ENCODE measurements at regions not wholly inside any gene's neighbourhood (a gene's known extent, or its start where the extent isn't known, plus 50 kb on each side); places are given as distances from the start of the nearest gene placed in this dataset.
"Not testable (repeated sequence)": the region's sequence is repeated elsewhere in the genome, so short reads cannot be mapped to it uniquely, and the experiment has no call there.

- H3K27ac Mint-ChIP-seq: no peak overlapping the region
- H3K27me3 Mint-ChIP-seq: no peaks in the 10 kb centered on the region
- no peaks in the 10 kb centered on the region for H3K4me1 Mint-ChIP-seq
- no peaks in the 10 kb centered on the region for H3K9me3 Mint-ChIP-seq
- ATAC-seq: no peak
- no peak for DNase-seq
- H3K4me3 Mint-ChIP-seq: no peak overlapping the region
- no peaks in the 10 kb centered on the region for H3K36me3 Mint-ChIP-seq (ENCODE audit: low read depth)
These were observed 55.4 kb downstream of the CTSL start for GRCh38 chr9:87781331-87781730.

GRCh38 chr9:87783180-87783579 is 57.3 kb downstream of the CTSL start:
- ATAC-seq (no peak), DNase-seq (no peak)
- Mint-ChIP-seq H3K9me3 (no peaks in the 10 kb centered on the region), H3K4me1 (no peaks in the 10 kb centered on the region), H3K36me3 (ENCODE audit: low read depth) (no peaks in the 10 kb centered on the region), H3K27me3 (peaks cover 2% of the 10 kb centered on the region), H3K27ac (no peak overlapping the region), H3K4me3 (no peak overlapping the region)

GRCh38 chr9:87785315-87785970 is 59.5 kb downstream of the CTSL start:
- DNase-seq, H3K9me3 Mint-ChIP-seq: not testable (repeated sequence)

GRCh38 chr9:87786423-87786822 is 60.5 kb downstream of the CTSL start:
- Mint-ChIP-seq H3K27me3 (peaks cover 4% of the 10 kb centered on the region), H3K27ac (no peak overlapping the region), H3K4me3 (no peak overlapping the region), H3K4me1 (no peaks in the 10 kb centered on the region), H3K36me3 (ENCODE audit: low read depth) (no peaks in the 10 kb centered on the region), H3K9me3 (no peaks in the 10 kb centered on the region)
- no peak for ATAC-seq
- DNase-seq: no peak

More at GRCh38 chr9:87785315-87785970, 59.5 kb downstream of the CTSL start:
- not testable (repeated sequence) for H3K4me3 Mint-ChIP-seq; H3K27ac Mint-ChIP-seq; H3K27me3 Mint-ChIP-seq; ATAC-seq; H3K36me3 Mint-ChIP-seq (ENCODE audit: low read depth); H3K4me1 Mint-ChIP-seq

GRCh38 chr9:87786876-87787275 is 61.0 kb downstream of the CTSL start:
- Mint-ChIP-seq H3K4me1 (no peaks in the 10 kb centered on the region), H3K27ac (no peak overlapping the region), H3K27me3 (peaks cover 4% of the 10 kb centered on the region), H3K36me3 (ENCODE audit: low read depth) (no peaks in the 10 kb centered on the region), H3K9me3 (no peaks in the 10 kb centered on the region), H3K4me3 (no peak overlapping the region)
- ATAC-seq (no peak), DNase-seq (no peak)

GRCh38 chr9:87787735-87788134 is 61.8 kb downstream of the CTSL start:
- no peak overlapping the region for H3K4me3 Mint-ChIP-seq
- H3K9me3 Mint-ChIP-seq: no peaks in the 10 kb centered on the region
- H3K36me3 Mint-ChIP-seq (ENCODE audit: low read depth): no peaks in the 10 kb centered on the region
- H3K27ac Mint-ChIP-seq: no peak overlapping the region
- peaks cover 2% of the 10 kb centered on the region for H3K4me1 Mint-ChIP-seq
- DNase-seq (no peak), ATAC-seq (no peak)
- peaks cover 5% of the 10 kb centered on the region for H3K27me3 Mint-ChIP-seq

- Mint-ChIP-seq H3K4me1 (peaks cover 20% of the 10 kb centered on the region), H3K4me3 (no peak overlapping the region), H3K27ac (peak overlapping the region; percentile 64), H3K36me3 (ENCODE audit: low read depth) (no peaks in the 10 kb centered on the region), H3K27me3 (peaks cover 8% of the 10 kb centered on the region), H3K9me3 (no peaks in the 10 kb centered on the region)
- peak; percentile 43 for DNase-seq
- peak; percentile 91 for ATAC-seq
These were observed 66.9 kb downstream of the CTSL start for GRCh38 chr9:87792831-87793288.

- no peak for DNase-seq
- Mint-ChIP-seq H3K27ac (peak overlapping the region; percentile 64), H3K9me3 (no peaks in the 10 kb centered on the region), H3K36me3 (ENCODE audit: low read depth) (no peaks in the 10 kb centered on the region), H3K27me3 (peaks cover 8% of the 10 kb centered on the region), H3K4me1 (peaks cover 20% of the 10 kb centered on the region), H3K4me3 (no peak overlapping the region)
- ATAC-seq: peak; percentile 29
These were observed 67.4 kb downstream of the CTSL start for GRCh38 chr9:87793292-87793691.

- peaks cover 20% of the 10 kb centered on the region for H3K4me1 Mint-ChIP-seq
- no peaks in the 10 kb centered on the region for H3K9me3 Mint-ChIP-seq
- ATAC-seq (no peak), DNase-seq (no peak)
- H3K4me3 Mint-ChIP-seq: no peak overlapping the region
- no peak overlapping the region for H3K27ac Mint-ChIP-seq
- H3K36me3 Mint-ChIP-seq (ENCODE audit: low read depth): no peaks in the 10 kb centered on the region
- peaks cover 8% of the 10 kb centered on the region for H3K27me3 Mint-ChIP-seq
These were observed 69.3 kb downstream of the CTSL start for GRCh38 chr9:87795178-87795577.

- H3K36me3 Mint-ChIP-seq (ENCODE audit: low read depth): no peaks in the 10 kb centered on the region
- H3K27me3 Mint-ChIP-seq: peaks cover 6% of the 10 kb centered on the region
- no peak for DNase-seq
- no peak for ATAC-seq
- H3K27ac Mint-ChIP-seq: no peak overlapping the region
- peaks cover 20% of the 10 kb centered on the region for H3K4me1 Mint-ChIP-seq
- H3K4me3 Mint-ChIP-seq: no peak overlapping the region
- H3K9me3 Mint-ChIP-seq: no peaks in the 10 kb centered on the region
These were observed 70.3 kb downstream of the CTSL start for GRCh38 chr9:87796196-87796595.

- no peaks in the 10 kb centered on the region for H3K36me3 Mint-ChIP-seq (ENCODE audit: low read depth)
- no peaks in the 10 kb centered on the region for H3K9me3 Mint-ChIP-seq
- DNase-seq (no peak), ATAC-seq (peak; percentile 40)
- H3K4me3 Mint-ChIP-seq: no peak overlapping the region
- no peak overlapping the region for H3K27ac Mint-ChIP-seq
- peaks cover 12% of the 10 kb centered on the region for H3K4me1 Mint-ChIP-seq
- H3K27me3 Mint-ChIP-seq: peaks cover 3% of the 10 kb centered on the region
These were observed 72.4 kb downstream of the CTSL start for GRCh38 chr9:87798261-87798833.

GRCh38 chr9:87799503-87799902 is 73.6 kb downstream of the CTSL start:
- no peak overlapping the region for H3K4me3 Mint-ChIP-seq
- DNase-seq (no peak), ATAC-seq (no peak)
- no peaks in the 10 kb centered on the region for H3K9me3 Mint-ChIP-seq
- H3K27ac Mint-ChIP-seq: no peak overlapping the region
- peaks cover 3% of the 10 kb centered on the region for H3K4me1 Mint-ChIP-seq
- H3K36me3 Mint-ChIP-seq (ENCODE audit: low read depth): no peaks in the 10 kb centered on the region
- peaks cover 7% of the 10 kb centered on the region for H3K27me3 Mint-ChIP-seq

- ATAC-seq (no peak), DNase-seq (no peak)
- Mint-ChIP-seq H3K4me1 (peaks cover 2% of the 10 kb centered on the region), H3K27me3 (peaks cover 8% of the 10 kb centered on the region), H3K4me3 (no peak overlapping the region), H3K9me3 (no peaks in the 10 kb centered on the region), H3K36me3 (ENCODE audit: low read depth) (no peaks in the 10 kb centered on the region), H3K27ac (no peak overlapping the region)
These were observed 74.5 kb downstream of the CTSL start for GRCh38 chr9:87800456-87800855.

- H3K27ac Mint-ChIP-seq: no peak overlapping the region
- no peak overlapping the region for H3K4me3 Mint-ChIP-seq
- peaks cover 10% of the 10 kb centered on the region for H3K27me3 Mint-ChIP-seq
- H3K4me1 Mint-ChIP-seq: no peaks in the 10 kb centered on the region
- DNase-seq: no peak
- no peak for ATAC-seq
- no peaks in the 10 kb centered on the region for H3K36me3 Mint-ChIP-seq (ENCODE audit: low read depth)
- H3K9me3 Mint-ChIP-seq: no peaks in the 10 kb centered on the region
These were observed 75.1 kb downstream of the CTSL start for GRCh38 chr9:87801013-87801412.

- Mint-ChIP-seq H3K27me3 (peaks cover 13% of the 10 kb centered on the region), H3K4me1 (no peaks in the 10 kb centered on the region), H3K4me3 (no peak overlapping the region), H3K27ac (no peak overlapping the region), H3K36me3 (ENCODE audit: low read depth) (no peaks in the 10 kb centered on the region), H3K9me3 (no peaks in the 10 kb centered on the region)
- ATAC-seq (no peak), DNase-seq (no peak)
These were observed 77.2 kb downstream of the CTSL start for GRCh38 chr9:87803166-87803565.
